H1 (cell line): ENCODE measurements at regions not wholly inside any gene's neighbourhood (a gene's known extent, or its start where the extent isn't known, plus 50 kb on each side); places are given as distances from the start of the nearest gene placed in this dataset.
"Not testable (repeated sequence)": the region's sequence is repeated elsewhere in the genome, so short reads cannot be mapped to it uniquely, and the experiment has no call there.

ENCODE experiments used
- CTCF ChIA-PET: fragments of 300-600 bp; sonication (Branson Sonifier 250); formaldehyde crosslinking; loops from one replicate; lab custom pipeline; 2021; ENCODE audit not compliant: partially characterized antibody; lab: Charles Lee
- POLR2A ChIA-PET: fragments of 300-600 bp; sonication (Branson Sonifier 250); formaldehyde crosslinking; loops from one replicate; lab custom pipeline; 2021; ENCODE audit warnings: inconsistent platforms; ENCODE audit not compliant: partially characterized antibody; lab: Charles Lee
- DNase-seq, 2 experiments: peaks; one replicate each; pipeline versions ENCODE4 v3.0.0 to v3.0.0-alpha.2; 2010 to 2022; ENCODE audit warnings: low spot score in 2 of 2, low read depth in 1 of 2, mixed read lengths in 1 of 2
- FAIRE-seq: peaks from 2 replicates; lab custom pipeline; 2011; peaks lifted over from hg19 to GRCh38; lab: Jason Lieb, UNC
- H2AFZ ChIP-seq: 2 replicates; pipeline ENCODE4 v1.8.1; 2012; ENCODE audit warnings: low read length, inconsistent platforms
- H2AK5ac ChIP-seq: 2 replicates; pipeline ENCODE4 v1.6.1; 2013; ENCODE audit warnings: low read depth, low read length
- H2BK120ac ChIP-seq: replicated peaks from 2 replicates; pipeline ENCODE3; 2013; ENCODE audit warnings: low read depth, low read length, inconsistent platforms
- H2BK12ac ChIP-seq: 2 replicates; pipeline ENCODE4 v1.6.1; 2013; ENCODE audit warnings: low read depth, low read length
- H2BK15ac ChIP-seq: 2 replicates; pipeline ENCODE4 v1.6.1; 2013; ENCODE audit warnings: low read length
- H2BK20ac ChIP-seq: 2 replicates; pipeline ENCODE4 v1.6.1; 2013; ENCODE audit warnings: low read length
- H2BK5ac ChIP-seq: 2 replicates; pipeline ENCODE4 v1.6.1; 2013; ENCODE audit warnings: low read depth, low read length
- H3K14ac ChIP-seq: 2 replicates; pipeline ENCODE4 v1.6.1; 2013; ENCODE audit warnings: inconsistent platforms; ENCODE audit not compliant: insufficient read length
- H3K18ac ChIP-seq: 2 replicates; pipeline ENCODE4 v1.6.1; 2013; ENCODE audit warnings: low read length; ENCODE audit errors: extremely low read depth
- H3K23ac ChIP-seq: 2 replicates; pipeline ENCODE4 v1.6.1; 2013; ENCODE audit warnings: inconsistent platforms; ENCODE audit not compliant: insufficient read length
- H3K23me2 ChIP-seq: 2 replicates; pipeline ENCODE4 v1.6.1; 2013; ENCODE audit warnings: low read depth, low read length
- H3K27ac ChIP-seq: 2 replicates; pipeline ENCODE4 v1.6.1; 2011; ENCODE audit warnings: low read depth, low read length, inconsistent platforms
- H3K27me3 ChIP-seq, 4 experiments: replicated peaks in 1 of 4; 1 replicate in 1 of 4; 2 replicates in 3 of 4; pipeline versions ENCODE4 v1.6.1 to v1.8.1; 2011 to 2013; ENCODE audit warnings: low read length in 3 of 4, mild to moderate bottlenecking in 3 of 4, inconsistent platforms in 2 of 4, mixed read lengths in 2 of 4, moderate library complexity in 1 of 4; ENCODE audit not compliant: control insufficient read depth in 3 of 4, insufficient read depth in 3 of 4; ENCODE audit errors: extremely low read depth in 1 of 4
- H3K36me3 ChIP-seq, 4 experiments: 2 replicates each; pipeline versions ENCODE4 v1.6.1 to v1.8.1; 2011 to 2013; ENCODE audit warnings: mild to moderate bottlenecking in 4 of 4, low read length in 3 of 4, moderate library complexity in 2 of 4, control low read depth in 1 of 4, inconsistent platforms in 1 of 4; ENCODE audit not compliant: insufficient read depth in 4 of 4, control insufficient read depth in 2 of 4
- H3K4ac ChIP-seq: replicated peaks from 2 replicates; pipeline ENCODE3; 2013; ENCODE audit warnings: low read length, low read depth, mixed read lengths, inconsistent platforms; ENCODE audit not compliant: insufficient read length
- H3K4me1 ChIP-seq, 4 experiments: replicated peaks in 1 of 4; 1 replicate in 1 of 4; 2 replicates in 3 of 4; pipeline versions ENCODE4 v1.6.1 to v1.8.1; 2011 to 2013; ENCODE audit warnings: low read length in 3 of 4, inconsistent platforms in 2 of 4, mixed read lengths in 1 of 4; ENCODE audit not compliant: insufficient read depth in 4 of 4, control insufficient read depth in 3 of 4
- H3K4me2 ChIP-seq, 2 experiments: 2 replicates each; pipeline versions ENCODE4 v1.6.1 to v1.8.1; 2011 to 2013; ENCODE audit warnings: low read depth in 2 of 2, low read length in 2 of 2, control low read depth in 1 of 2, inconsistent platforms in 1 of 2, mild to moderate bottlenecking in 1 of 2; ENCODE audit not compliant: insufficient read depth in 1 of 2
- H3K4me3 ChIP-seq, 4 experiments: fragments of 200-600, 300-600 bp in 1 of 4; sonication (generic), shearing (Covaris generic), sonication (Bioruptor Twin) in 1 of 4; 2 replicates each; pipeline versions ENCODE4 v1.5.1 to v1.8.1; 2011 to 2016; ENCODE audit warnings: low read length in 4 of 4, low read depth in 3 of 4, control low read depth in 2 of 4, inconsistent platforms in 2 of 4, mild to moderate bottlenecking in 2 of 4, mixed read lengths in 1 of 4, moderate library complexity in 1 of 4; ENCODE audit not compliant: insufficient read depth in 2 of 4; ENCODE audit errors: extremely low read depth in 1 of 4
- H3K56ac ChIP-seq: replicated peaks from 2 replicates; pipeline ENCODE3; 2013; ENCODE audit warnings: low read depth, mild to moderate bottlenecking, mixed read lengths, low read length, inconsistent platforms; ENCODE audit not compliant: insufficient read length
- H3K79me1 ChIP-seq: 2 replicates; pipeline ENCODE4 v1.6.1; 2013; ENCODE audit warnings: low read depth, low read length, control low read depth
- H3K79me2 ChIP-seq, 2 experiments: 2 replicates each; pipeline versions ENCODE4 v1.6.1 to v1.8.1; 2012 to 2013; ENCODE audit warnings: low read length in 2 of 2, mild to moderate bottlenecking in 2 of 2, inconsistent platforms in 1 of 2; ENCODE audit not compliant: insufficient read depth in 2 of 2, control insufficient read depth in 1 of 2
- H3K9ac ChIP-seq, 4 experiments: replicated peaks in 1 of 4; 1 replicate in 1 of 4; 2 replicates in 3 of 4; pipeline versions ENCODE4 v1.6.1 to v1.8.1; 2011 to 2013; ENCODE audit warnings: low read depth in 3 of 4, low read length in 3 of 4, control low read depth in 2 of 4, mild to moderate bottlenecking in 2 of 4, moderate library complexity in 2 of 4, inconsistent platforms in 1 of 4; ENCODE audit errors: extremely low read depth in 1 of 4
- H3K9me3 ChIP-seq, 2 experiments: 2 replicates each; pipeline versions ENCODE4 v1.6.1 to v1.8.1; 2012 to 2013; ENCODE audit warnings: mild to moderate bottlenecking in 2 of 2, moderate library complexity in 2 of 2, control low read depth in 1 of 2, inconsistent platforms in 1 of 2, low read depth in 1 of 2, low read length in 1 of 2, mixed read lengths in 1 of 2; ENCODE audit not compliant: insufficient read depth in 2 of 2
- H4K20me1 ChIP-seq, 2 experiments: replicated peaks in 1 of 2; 2 replicates each; pipeline versions ENCODE3 to v1.8.1; 2011 to 2013; ENCODE audit warnings: inconsistent platforms in 2 of 2, low read length in 2 of 2, mild to moderate bottlenecking in 1 of 2; ENCODE audit not compliant: insufficient read depth in 2 of 2, control insufficient read depth in 1 of 2
- H4K5ac ChIP-seq: 2 replicates; pipeline ENCODE4 v1.6.1; 2013; ENCODE audit warnings: low read length, low read depth, mixed read lengths, inconsistent platforms; ENCODE audit not compliant: insufficient read length
- H4K8ac ChIP-seq: 2 replicates; pipeline ENCODE4 v1.8.0; 2013; ENCODE audit warnings: mild to moderate bottlenecking, moderate library complexity, low read length, inconsistent platforms; ENCODE audit not compliant: insufficient read depth; ENCODE audit errors: extremely low read depth
- H4K91ac ChIP-seq: replicated peaks from 2 replicates; pipeline ENCODE3; 2013; ENCODE audit warnings: low read length, mixed read lengths, inconsistent platforms; ENCODE audit not compliant: insufficient read length
- WGBS, 2 experiments: shearing (Covaris generic) in 1 of 2; methylation state at CpG; one replicate each; pipeline versions ENCODE4 v1.1.6 to v1.1.7; 2013 to 2015; ENCODE audit warnings: low lambda C conversion rate in 2 of 2, mixed read lengths in 2 of 2, inconsistent platforms in 1 of 2, low coverage in 1 of 2, missing lambda C conversion rate in 1 of 2; ENCODE audit not compliant: insufficient replicate concordance in 2 of 2, insufficient coverage in 1 of 2, insufficient read length in 1 of 2; ENCODE audit errors: extremely low coverage in 1 of 2, missing lambda C conversion rate in 1 of 2; 5-methylcytosine and 5-hydroxymethylcytosine counted together

DNA sequence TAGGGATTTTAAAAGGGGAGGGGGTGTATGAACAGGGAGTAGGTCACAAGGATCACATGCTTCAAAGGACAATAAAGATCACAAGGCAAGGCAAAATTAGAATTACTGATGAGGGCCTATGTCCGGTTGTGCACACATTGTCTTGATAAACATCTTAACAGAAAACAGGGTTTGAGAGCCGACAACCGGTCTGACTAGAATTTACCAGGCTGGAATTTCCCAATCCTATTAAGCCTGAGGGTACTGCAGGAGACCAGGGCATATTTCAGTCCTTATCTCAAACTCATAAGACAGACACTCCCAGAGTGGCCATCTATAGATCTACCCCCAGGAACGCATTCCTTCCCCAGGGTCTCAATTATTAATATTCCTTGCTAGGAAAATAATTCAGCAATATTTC is 292.9 kb downstream of the NKX6-1 start:
- H3K14ac ChIP-seq, H3K4me3 ChIP-seq, DNase-seq, H3K9me3 ChIP-seq, H4K5ac ChIP-seq, H3K27ac ChIP-seq, H3K4me1 ChIP-seq, H3K79me1 ChIP-seq, H2BK120ac ChIP-seq, H2AFZ ChIP-seq, H3K9ac ChIP-seq, H2BK12ac ChIP-seq, H3K4ac ChIP-seq, H2BK5ac ChIP-seq, H3K18ac ChIP-seq, H3K79me2 ChIP-seq, H3K27me3 ChIP-seq, H3K23ac ChIP-seq, H4K20me1 ChIP-seq, CTCF ChIA-PET, H3K56ac ChIP-seq, H3K4me2 ChIP-seq, H2AK5ac ChIP-seq, H2BK15ac ChIP-seq, H3K36me3 ChIP-seq, H4K8ac ChIP-seq, H2BK20ac ChIP-seq, H3K23me2 ChIP-seq, POLR2A ChIA-PET, H4K91ac ChIP-seq, FAIRE-seq: not testable (repeated sequence)
- WGBS, 2 experiments = 91% methylated on average over 4 of the region's 4 CpGs; no CpG with 5 or more reads in 1 of the 2 experiments
